ENCODE measurements at regions not wholly inside any gene's neighbourhood (a gene's known extent, or its start where the extent isn't known, plus 50 kb on each side); places are given as distances from the start of the nearest gene placed in this dataset.
"Not testable (repeated sequence)": the region's sequence is repeated elsewhere in the genome, so short reads cannot be mapped to it uniquely, and the experiment has no call there.

DNA sequence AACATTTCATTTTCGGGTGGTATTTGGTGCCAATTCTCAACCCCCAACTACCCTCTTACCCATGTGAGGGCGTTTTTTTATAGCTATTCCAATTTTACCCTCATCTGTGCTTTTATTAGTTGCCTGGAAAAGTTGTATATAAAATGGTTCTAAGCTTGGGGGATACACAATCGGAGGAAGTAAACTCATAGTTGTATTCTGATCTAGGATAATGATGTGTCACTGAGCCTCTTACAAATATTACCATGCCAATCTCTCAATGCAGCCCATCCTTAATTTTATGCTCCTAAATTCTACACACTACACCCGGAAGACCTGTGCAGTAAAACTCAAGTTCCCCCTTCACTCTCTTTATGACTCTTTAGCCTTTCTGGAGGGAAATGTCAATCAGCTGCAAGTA is 1206.5 kb upstream of the FLRT2 start:
- no peak for DNase-seq (ENCODE audit: low read depth)

DNA sequence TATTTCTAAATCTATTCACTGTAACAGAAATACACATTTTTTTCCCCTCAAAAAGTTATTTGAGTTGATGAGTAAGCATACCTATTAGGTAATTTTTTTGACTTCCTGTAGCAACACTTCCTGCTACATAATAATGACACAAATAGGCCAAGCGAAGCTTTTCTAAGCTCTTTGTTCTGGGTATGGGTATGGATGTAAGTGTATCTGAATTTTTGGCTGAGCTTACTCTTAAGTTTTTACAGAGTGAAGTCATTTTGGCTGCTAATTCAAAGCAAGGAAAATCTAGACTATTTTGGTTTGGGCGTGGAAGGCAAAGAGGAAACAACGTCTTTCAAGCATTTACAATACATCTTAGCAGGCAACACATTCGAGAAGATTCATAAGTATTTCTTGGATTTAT is 1206.0 kb upstream of the FLRT2 start:
- DNase-seq (ENCODE audit: low read depth): no peak

DNA sequence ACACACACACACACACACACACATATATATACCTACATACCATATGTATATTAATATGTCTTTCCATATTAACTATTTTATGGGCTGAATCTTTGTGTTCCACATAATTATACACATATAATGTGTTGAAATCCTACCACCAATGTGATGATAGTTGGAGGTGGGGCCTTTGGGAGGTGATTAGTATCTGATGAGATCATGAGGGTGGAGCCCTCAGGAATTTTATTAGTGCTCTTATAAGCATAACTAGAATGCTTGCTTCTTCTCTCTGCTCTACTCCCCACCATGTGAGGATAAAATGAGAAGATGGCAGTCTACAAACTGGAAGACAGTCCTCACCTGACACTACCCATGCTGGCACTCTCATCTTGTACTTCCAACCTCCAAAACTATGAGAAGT is 1193.5 kb upstream of the FLRT2 start:
- DNase-seq (ENCODE audit: low read depth): no peak

DNA sequence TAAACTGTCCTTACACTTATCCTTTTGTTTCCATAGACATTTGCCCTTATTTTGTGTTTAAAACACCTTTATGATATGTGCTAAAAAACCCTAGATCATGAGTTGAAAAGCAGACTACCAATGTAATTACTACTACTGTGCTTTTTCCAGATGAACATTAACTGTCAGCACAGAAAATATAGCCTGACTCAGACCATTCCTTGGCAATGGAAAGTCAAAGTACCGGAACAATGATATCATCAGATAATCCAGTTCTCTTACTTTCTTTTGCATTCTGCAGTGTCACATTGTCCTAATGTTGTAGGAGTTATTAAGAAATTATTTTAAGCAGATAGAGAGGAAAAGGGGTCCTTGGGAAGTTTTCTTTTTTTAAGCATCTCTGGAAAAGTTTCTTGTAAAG is 1189.0 kb upstream of the FLRT2 start:
- no peak for DNase-seq (ENCODE audit: low read depth)

DNA sequence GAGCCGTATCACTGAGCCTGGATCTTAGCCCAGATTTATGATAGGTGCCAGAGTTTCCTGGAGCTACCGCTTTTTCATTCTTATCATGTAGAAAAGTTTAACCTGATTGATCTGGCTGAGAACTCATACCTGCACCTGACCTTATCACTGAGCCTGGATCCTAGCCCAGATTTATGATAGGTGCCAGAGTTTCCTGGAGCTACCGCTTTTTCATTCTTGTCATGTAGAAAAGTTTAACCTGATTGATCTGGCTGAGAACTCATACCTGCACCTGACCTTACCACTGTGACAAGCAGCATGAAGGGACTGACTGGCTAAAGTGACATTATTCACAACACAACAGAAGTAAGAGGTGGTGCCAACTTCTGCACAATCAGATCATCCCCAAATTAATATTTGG is 1188.1 kb upstream of the FLRT2 start:
- not testable (repeated sequence) for DNase-seq (ENCODE audit: low read depth)

DNA sequence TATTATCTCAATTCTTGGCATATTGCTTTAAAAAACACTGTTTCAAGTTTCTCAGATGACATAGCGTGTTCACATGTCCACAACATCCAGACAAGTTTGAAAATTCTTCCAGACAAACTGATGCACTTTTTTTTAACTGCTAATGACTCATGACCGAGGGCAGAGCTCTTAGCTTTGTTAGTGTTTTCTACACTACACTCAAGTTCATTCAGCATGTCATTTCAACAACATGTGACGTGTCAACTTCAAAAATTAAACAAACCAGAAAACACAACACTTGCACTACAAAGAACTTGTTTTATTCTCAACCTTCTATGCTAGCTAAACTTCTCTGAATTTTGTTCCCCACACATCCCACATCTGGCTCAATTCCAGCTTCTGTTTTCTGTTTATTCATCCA is 1186.3 kb upstream of the FLRT2 start:
- no peak for DNase-seq (ENCODE audit: low read depth)

DNA sequence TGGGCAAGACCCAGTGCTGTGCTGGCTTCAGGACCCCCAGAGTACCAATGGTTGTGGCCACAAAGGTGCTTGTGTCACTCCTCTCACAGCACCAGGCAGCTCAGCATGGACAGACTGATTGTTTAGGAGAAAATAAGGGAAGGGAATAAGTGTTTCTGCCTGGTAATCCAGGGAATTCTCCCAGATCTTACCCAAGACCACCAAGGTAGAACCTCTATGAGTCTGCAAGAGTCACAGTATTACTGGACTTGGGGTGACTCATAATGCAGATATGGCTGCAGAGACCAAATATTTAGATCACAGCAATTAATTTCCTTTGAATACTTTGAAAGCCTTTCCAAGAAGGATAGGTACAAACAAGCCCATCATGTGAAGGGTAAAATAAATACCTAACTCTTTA is 1178.3 kb upstream of the FLRT2 start:
- no peak for DNase-seq (ENCODE audit: low read depth)

DNA sequence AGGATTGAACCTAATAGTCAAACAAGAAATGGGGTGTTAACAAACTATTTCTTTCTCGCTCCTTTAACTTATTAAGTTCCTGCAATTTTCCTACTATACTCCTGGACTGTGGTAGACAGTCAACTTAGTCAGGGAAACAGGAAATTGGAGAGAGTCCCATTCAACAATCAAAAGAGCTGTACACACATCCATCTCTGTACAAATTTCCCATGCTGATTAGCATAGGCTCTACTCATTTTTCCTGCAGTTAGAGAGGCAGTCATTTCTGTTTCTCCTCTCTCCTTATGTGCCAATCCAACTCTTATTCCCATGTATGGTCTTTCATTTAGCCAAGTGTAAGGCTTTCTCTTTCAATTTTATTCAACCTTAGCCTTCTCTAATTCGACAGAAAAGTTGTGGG is 1168.5 kb upstream of the FLRT2 start:
- no peak for DNase-seq (ENCODE audit: low read depth)

DNA sequence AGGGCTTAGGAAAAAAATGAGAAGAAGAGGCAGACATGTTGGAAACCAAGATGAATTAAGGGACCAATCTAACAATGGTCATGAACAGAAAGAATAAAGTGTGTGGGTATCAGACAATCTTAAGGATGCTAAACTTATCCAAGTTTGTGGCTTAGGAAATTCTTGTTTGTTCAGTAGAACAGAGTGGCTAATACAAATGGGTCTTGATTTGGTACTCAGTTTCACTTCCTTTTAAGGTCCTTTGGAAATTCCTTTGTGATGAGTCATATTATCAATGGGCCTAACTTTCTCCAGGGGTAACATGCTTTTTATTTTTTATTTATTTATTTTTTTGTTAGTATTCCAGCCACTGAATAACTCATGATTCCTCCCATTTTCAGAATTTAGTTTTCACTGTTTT is 1154.7 kb upstream of the FLRT2 start:
- no peak for DNase-seq (ENCODE audit: low read depth)

DNA sequence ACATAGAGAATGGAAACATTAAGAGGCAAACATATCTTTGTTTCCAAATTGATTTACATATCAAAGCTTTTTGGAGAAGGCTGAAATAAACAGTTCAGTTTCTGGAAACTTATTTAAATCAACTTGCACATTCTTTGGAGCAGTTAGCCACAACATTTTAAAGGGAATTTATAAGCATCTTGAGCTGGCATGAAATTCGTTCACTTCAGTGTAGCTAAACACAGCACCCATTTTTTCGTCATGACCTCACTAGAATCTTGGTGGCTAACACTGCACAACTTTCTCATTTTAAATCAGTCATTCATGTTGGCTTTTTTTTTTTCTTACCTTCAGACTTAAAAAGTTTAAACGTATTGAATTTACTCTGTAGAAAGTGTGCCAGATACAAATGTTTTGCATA is 1139.9 kb upstream of the FLRT2 start:
- DNase-seq (ENCODE audit: low read depth): no peak

DNA sequence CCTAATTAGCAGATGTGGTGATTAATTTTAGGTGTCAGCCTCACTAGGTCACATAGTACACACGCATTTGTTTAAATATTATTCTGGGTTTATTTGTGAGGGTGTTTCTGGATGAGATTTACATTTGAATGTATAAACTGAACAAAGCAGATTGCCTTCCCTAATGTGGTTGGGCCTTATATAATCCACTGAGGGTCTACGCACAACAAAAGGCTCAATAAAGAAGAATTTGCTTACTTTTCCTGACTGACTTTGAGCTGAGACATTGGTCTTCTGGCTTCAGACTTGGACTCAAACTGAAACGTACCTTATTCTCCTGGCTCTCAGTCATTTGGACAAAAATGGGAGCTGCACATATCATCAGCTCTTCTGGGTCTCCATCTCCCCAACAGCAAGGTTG is 1132.3 kb upstream of the FLRT2 start:
- no peak for DNase-seq (ENCODE audit: low read depth)

DNA sequence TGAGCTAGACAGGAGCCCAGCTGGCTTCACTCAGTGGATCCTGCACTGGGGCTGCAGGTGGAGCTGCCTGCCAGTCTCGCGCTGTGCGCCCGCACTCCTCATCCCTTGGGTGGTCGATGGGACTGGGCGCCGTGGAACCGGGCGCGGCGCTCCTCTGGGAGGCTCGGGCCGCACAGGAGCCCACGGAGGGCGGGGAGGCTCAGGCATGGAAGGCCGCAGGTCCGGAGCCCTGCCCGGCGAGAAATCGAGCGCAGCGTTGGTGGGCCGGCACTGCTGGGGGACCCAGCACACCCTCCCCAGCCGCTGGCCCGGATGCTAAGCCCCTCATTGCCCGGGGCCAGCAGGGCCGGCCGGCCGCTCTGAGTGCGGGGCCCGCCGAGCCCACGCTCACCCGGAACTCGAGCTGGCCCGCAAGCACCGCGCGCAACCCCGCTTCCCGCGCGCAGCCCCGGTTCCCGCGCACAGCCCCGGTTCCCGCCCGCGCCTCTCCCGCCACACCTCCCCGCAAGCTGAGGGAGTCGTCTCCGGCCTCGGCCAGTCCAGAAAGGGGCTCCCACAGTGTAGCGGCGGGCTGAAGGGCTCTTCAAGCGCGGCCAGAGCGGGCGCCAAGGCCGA is 1130.5 kb upstream of the FLRT2 start:
- no peak for DNase-seq (ENCODE audit: low read depth)

DNA sequence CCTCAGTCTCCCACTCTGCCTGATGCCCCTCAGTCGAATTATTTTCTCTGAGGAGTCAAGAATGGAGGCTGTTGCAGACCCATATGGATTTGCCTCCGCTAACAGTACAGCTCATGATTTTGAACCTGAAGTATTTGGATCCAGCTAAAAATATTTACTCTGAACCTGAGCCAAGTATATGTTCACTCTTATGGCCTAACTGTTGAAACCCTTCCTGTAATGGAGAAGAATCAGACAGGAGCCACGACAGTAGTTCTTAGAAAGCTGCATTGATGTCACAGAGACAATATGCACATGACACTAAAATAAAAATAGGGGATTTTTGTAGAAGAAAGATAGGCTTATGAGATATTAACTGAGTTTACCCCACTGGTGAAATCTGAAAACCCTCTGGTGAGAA is 1128.3 kb upstream of the FLRT2 start:
- DNase-seq (ENCODE audit: low read depth): no peak

DNA sequence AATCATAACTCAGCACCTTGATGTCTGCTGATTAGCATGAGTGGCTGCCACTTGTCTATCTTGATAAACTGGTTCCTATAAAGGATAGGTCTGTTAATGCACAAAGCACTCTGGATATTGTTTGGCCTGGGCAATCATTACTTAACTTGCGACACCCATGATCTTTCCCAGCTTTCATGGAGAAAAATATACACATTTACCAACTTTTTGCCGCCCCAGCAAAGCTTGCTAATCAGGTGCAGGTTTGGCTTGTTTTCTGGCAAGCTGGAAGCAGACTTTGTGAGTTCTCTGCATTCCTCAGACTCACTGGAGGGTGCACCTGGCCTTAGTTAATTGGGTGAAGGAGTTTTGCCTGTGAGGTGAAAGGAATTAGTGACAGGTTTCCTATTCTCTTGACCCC is 1126.4 kb upstream of the FLRT2 start:
- no peak for DNase-seq (ENCODE audit: low read depth)

DNA sequence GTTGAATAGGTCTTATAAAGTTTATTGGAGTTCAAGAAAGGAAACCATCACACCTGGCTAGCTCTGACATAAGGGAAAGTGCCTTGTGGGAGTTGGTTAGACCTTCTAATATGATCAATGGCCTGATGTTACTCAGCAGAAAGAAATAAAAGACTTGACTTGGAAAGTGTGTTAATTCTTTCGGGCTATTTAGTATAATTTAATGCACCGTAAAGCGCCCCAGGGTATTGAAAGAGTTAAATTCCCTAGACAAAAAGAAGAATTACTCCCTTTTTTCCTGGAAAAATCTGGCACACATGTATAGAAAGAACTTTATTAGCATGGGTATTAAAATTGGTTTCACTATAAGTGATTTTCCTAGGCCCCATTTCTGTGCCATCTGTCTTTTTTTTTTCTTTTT is 1125.7 kb upstream of the FLRT2 start:
- no peak for DNase-seq (ENCODE audit: low read depth)

DNA sequence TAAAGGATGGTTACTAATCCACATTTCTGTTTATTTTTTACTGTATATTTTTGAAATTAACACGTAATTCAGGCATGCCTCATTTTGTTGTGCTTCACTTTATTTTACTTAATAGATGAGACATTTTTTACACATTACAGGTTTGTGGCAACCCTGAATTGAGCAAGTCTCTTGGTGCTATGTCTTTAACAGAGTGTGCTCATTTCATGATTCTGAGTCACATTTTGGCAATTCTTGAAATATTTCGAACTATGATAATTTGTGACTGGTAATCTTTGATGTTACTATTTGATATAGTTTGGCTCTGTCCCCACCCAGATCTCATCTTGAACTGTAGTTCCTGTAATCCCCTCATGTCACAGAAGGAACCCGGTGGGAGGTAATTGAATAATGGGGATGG is 1120.5 kb upstream of the FLRT2 start:
- no peak for DNase-seq (ENCODE audit: low read depth)

DNA sequence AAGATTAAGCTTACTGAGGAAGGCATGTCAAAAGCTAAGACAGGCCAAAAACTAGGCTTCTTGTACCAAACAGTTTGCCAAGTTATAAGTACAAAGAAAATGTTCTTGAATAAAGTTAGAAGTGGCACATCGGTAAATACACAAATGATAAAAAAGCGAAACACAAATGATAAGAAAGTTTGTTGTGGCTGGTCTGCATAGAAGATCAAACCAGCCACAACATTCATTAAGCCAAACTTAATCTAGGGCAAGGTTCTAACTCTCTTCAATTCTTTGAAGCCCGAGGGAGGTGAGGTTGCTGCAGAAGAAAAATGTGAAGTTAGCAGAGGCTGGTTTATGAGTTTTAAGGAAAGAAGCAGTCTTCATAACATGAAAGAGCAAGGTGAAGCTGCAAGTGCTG is 1119.6 kb upstream of the FLRT2 start:
- DNase-seq (ENCODE audit: low read depth): no peak

DNA sequence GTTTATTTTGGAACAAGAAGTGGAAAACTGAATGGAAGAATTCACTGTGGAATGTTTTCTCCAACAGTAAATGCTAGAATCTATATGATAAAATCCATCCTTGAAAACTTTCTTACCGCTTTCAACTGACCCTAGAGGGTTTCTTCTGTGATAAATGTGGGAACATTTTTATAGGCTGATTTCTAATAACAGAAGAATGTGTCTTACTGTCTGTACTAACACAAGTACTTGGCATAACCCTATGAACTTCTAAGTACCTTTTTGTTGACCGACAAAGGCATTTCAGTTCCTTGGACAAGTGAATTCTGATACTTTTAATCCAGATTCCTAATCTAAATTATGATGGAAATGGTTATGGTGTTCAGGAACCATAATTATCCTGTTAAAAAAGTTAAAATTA is 1109.7 kb upstream of the FLRT2 start:
- DNase-seq (ENCODE audit: low read depth): no peak

DNA sequence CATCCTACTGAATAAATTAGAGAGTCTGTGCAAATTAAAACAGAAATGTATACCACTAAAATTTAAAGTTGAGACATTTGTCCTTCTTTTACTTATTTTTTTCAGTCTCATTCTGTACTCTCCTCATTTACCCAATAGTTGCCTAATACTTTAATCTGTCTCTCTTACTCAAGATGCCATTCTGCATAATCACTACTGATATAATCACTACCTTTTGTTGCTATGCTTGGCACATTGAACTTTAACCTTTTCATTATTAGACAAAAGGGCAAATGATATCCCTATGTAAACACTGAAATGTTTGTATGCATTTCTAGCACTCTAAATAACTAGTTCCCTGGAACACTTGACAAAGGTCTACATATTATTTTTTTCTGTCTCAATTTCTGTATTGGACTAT is 1108.3 kb upstream of the FLRT2 start:
- no peak for DNase-seq (ENCODE audit: low read depth)

DNA sequence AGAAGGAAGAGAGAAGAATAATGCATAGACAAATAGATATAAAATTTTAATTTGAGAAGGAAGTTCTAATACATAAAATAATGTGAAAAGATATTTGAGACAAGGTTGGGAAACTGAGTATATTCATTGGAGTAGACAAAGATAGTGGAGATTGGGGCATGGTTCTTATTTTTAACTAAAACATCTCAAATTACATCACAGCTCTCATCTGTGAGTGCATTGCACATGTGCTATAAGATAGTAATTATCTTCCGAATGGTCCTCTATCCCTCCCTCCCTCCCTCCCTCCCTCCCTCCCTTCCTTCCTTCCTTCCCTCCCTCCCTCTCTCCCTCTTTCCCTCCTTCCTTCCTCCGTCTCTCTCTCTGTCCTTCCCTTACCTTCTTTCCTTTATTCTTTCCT is 1104.0 kb upstream of the FLRT2 start:
- no peak for DNase-seq (ENCODE audit: low read depth)

DNA sequence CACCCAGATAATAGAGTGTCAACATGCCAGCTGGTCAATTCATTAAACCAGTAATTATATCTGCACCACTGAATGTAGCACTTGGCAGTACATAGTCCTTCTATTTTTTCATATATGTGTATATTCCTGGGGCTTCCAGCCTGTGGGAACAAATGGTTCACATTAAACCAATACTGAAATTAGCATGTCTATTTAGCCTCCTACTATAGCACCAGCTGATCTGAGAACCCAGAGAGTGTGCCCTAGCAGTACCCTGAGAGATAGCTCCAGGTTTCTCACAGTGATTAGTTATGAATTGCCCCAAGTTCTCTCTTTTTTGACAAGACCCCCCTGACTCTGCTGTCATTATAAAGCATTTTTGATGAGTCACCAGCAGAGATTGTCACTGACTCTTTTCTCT is 1097.3 kb upstream of the FLRT2 start:
- no peak for DNase-seq (ENCODE audit: low read depth)

DNA sequence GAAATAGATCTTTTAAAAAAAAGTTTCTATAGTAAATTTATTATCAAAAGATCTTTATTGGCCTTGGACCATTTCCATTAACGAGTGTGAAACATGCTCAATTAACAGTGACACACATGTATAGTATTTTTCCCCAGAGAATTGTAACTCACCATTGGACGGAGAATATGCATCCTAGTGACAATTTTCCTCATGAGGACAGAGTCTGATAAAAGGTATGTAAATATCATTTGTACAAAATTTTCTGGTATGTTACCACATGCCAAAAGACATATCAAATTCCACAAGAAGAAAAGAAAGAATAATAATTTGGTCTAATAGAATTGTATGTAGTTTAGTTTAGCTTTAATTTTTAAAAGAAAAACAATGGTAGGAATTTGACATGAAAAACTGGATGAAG is 1096.0 kb upstream of the FLRT2 start:
- no peak for DNase-seq (ENCODE audit: low read depth)

DNA sequence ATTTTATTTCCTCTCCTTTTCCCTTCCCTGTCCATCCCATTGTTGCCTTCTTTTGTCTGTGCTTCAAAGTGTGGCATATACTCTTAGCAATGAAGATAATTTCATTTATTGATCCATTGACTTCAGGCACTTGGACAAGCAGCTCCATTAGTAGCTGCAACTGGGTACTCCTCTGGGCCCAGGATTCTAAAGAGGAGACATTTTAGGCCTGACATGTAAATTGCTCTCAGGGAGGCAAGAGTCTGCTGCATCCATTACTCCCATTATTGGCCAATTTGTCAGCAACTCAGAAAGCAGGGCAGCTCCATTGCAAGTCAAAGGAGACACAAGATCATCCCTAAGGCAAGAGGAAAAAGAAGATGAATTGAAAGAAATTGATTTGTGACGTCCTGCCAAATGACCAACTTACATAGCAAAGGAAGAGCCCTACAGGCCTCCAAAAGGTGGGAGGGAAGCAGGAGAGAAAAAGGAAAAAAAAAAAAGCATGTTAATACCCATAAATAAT is 1094.1 kb upstream of the FLRT2 start:
- no peak for DNase-seq (ENCODE audit: low read depth)

DNA sequence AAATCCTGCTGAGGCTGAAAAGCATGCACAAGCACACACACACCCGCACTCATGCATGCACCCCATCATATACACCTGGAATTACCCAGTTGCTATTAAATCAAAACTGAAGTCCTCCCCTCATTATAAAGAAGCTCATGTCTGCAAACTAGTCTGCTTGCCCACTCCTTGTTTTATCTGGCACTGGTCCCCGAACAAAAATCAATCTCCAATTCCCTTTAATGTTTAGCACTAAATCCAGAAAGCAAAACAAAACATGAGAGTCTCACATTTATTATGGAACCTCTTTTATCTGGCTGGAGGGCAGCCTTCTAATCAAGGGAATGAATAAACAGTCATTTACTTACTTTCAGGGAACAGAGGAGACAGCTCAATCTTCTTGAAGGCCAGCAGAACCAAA is 1093.4 kb upstream of the FLRT2 start:
- no peak for DNase-seq (ENCODE audit: low read depth)

DNA sequence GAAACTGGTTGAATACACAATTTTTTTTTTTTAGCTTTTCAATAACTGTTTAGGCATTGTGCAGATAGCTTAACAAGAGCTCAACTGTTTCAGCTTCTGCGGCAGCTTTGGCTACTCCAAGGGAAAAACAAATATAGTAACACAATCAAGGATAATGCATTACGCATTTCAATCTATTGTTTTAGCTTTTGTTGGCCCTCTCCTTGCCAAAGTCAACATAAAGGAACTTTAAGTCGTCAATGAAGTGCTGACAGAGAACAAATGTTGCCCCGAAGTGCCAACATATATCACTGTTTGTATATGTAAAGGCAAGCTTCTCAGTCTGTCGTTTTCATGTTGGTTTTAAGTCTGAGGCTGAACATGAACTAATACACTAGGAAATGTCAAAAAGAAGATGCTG is 1087.4 kb upstream of the FLRT2 start:
- DNase-seq (ENCODE audit: low read depth): no peak
